ENCODE measurements at regions not wholly inside any gene's neighbourhood (a gene's known extent, or its start where the extent isn't known, plus 50 kb on each side); places are given as distances from the start of the nearest gene placed in this dataset.

- TF ChIP-seq EP300 (IDR thresholded peaks at IDR 0.05) = no peak
- no peak for TF ChIP-seq CTCF (IDR thresholded peaks at IDR 0.05)
Measured at GRCh38 chr6:15160812-15161211, 85.1 kb upstream of the JARID2 start.
